Activated CD8-positive, alpha-beta T cell treated with anti-CD3 and anti-CD28 coated beads for 36 hours (primary cell): ENCODE measurements at regions not wholly inside any gene's neighbourhood (a gene's known extent, or its start where the extent isn't known, plus 50 kb on each side); places are given as distances from the start of the nearest gene placed in this dataset.
"Not testable (repeated sequence)": the region's sequence is repeated elsewhere in the genome, so short reads cannot be mapped to it uniquely, and the experiment has no call there.

ENCODE experiments used
- ATAC-seq: fragments of 200-7000 bp; cut with Tn5 transposase; one replicate; pipeline ENCODE4 v1.10.0; 2021; ENCODE audit warnings: mild to moderate bottlenecking, moderate library complexity
- CTCF ChIA-PET: fragments of 350-600 bp; sonication (Branson Sonifier 250); formaldehyde crosslinking; loops from one replicate; lab custom pipeline; 2021; ENCODE audit warnings: antibody characterized with exemption; lab: Charles Lee
- POLR2A ChIA-PET: fragments of 350-600 bp; sonication (Branson Sonifier 250); formaldehyde crosslinking; loops from one replicate; lab custom pipeline; 2021; ENCODE audit warnings: antibody characterized with exemption; lab: Charles Lee
- DNase-seq: peaks from one replicate; pipeline ENCODE4 v3.0.0-alpha.2; 2020
- H3K27ac Mint-ChIP-seq: one replicate; pipeline ENCODE4 v1.8.0; 2021; ENCODE audit warnings: mild to moderate bottlenecking, mixed read lengths
- H3K27me3 Mint-ChIP-seq: one replicate; pipeline ENCODE4 v1.8.0; 2021; ENCODE audit warnings: mixed read lengths
- H3K36me3 Mint-ChIP-seq: one replicate; pipeline ENCODE4 v1.8.0; 2021; ENCODE audit warnings: low read depth, mixed read lengths
- H3K4me1 Mint-ChIP-seq: one replicate; pipeline ENCODE4 v1.8.0; 2021; ENCODE audit warnings: low read depth, mixed read lengths
- H3K4me3 Mint-ChIP-seq: one replicate; pipeline ENCODE4 v1.8.0; 2021; ENCODE audit warnings: mild to moderate bottlenecking, moderate library complexity, mixed read lengths
- H3K9me3 Mint-ChIP-seq: one replicate; pipeline ENCODE4 v1.8.0; 2021; ENCODE audit warnings: mixed read lengths
- CTCF ChIP-seq: fragments of 200-600 bp; IDR thresholded peaks from one replicate; pipeline ENCODE4 v1.8.0; 2022; ENCODE audit warnings: antibody characterized with exemption, mild to moderate bottlenecking
- intact Hi-C: fragments of 100-400 bp; cut with micrococcal nuclease; formaldehyde crosslinking; loops from one replicate; pipeline ENCODE4 v1.10.0; 2022

- no peak for TF ChIP-seq CTCF
- DNase-seq (no peak), ATAC-seq (no peak)
- intact Hi-C loops = no loop called here
- POLR2A ChIA-PET = interaction anchor here (1.0 kb wide), 1 partner anchor 26 kb away, joined by 3 read pairs; no protein-coding TSS in a partner anchor
- Mint-ChIP-seq H3K4me3 (no peak overlapping the region), H3K9me3 (no peaks in the 10 kb centered on the region), H3K4me1 (peaks cover 67% of the 10 kb centered on the region), H3K27me3 (no peaks in the 10 kb centered on the region), H3K27ac (peak overlapping the region; percentile 25), H3K36me3 (peaks cover 20% of the 10 kb centered on the region)
- CTCF ChIA-PET = interaction anchor here (0.8 to 8.9 kb wide), 2 partner anchors 24 to 51 kb away, joined by 3 to 57 read pairs; a partner anchor contains a TSS
These were observed 120.1 kb downstream of the HAUS1 start for GRCh38 chr18:46224181-46224775.

- no peak for ATAC-seq
- H3K9me3 Mint-ChIP-seq = no peaks in the 10 kb centered on the region
- H3K4me1 Mint-ChIP-seq = peaks cover 68% of the 10 kb centered on the region
- DNase-seq = no peak
- no peak overlapping the region for H3K4me3 Mint-ChIP-seq
- H3K36me3 Mint-ChIP-seq = peaks cover 14% of the 10 kb centered on the region
- no peaks in the 10 kb centered on the region for H3K27me3 Mint-ChIP-seq
- intact Hi-C loops = no loop called here
- CTCF ChIA-PET = interaction anchor here (1.0 to 8.9 kb wide), 2 partner anchors 33 to 53 kb away, joined by 3 to 57 read pairs; a partner anchor contains a TSS
- H3K27ac Mint-ChIP-seq = no peak overlapping the region
- POLR2A ChIA-PET = no interaction called here
- no peak for TF ChIP-seq CTCF
These were observed 122.3 kb downstream of the HAUS1 start for GRCh38 chr18:46226461-46226860.

- H3K27me3 Mint-ChIP-seq, H3K9me3 Mint-ChIP-seq, H3K27ac Mint-ChIP-seq, ATAC-seq, H3K4me3 Mint-ChIP-seq, DNase-seq, intact Hi-C loops, H3K36me3 Mint-ChIP-seq, POLR2A ChIA-PET: not testable (repeated sequence)
- CTCF ChIA-PET = interaction anchor here (1.2 kb wide), 1 partner anchor 11 kb away, joined by 3 read pairs; no protein-coding TSS in a partner anchor
- H3K4me1 Mint-ChIP-seq = peaks cover 44% of the 10 kb centered on the region
These were observed 125.5 kb downstream of the HAUS1 start for GRCh38 chr18:46229641-46230040.

- intact Hi-C loops = no loop called here
These were observed 132.0 kb downstream of the HAUS1 start for GRCh38 chr18:46236156-46236555.

GRCh38 chr18:46237891-46238290, 133.7 kb downstream of the HAUS1 start:
- H3K4me1 Mint-ChIP-seq = peaks cover 39% of the 10 kb centered on the region
- no peak for DNase-seq
- H3K27ac Mint-ChIP-seq = no peak overlapping the region
- H3K4me3 Mint-ChIP-seq = no peak overlapping the region
- CTCF ChIA-PET = no interaction called here
- POLR2A ChIA-PET = no interaction called here
- TF ChIP-seq CTCF = no peak
- H3K27me3 Mint-ChIP-seq = no peaks in the 10 kb centered on the region
- peaks cover 29% of the 10 kb centered on the region for H3K36me3 Mint-ChIP-seq
- intact Hi-C loops = no loop called here
- no peaks in the 10 kb centered on the region for H3K9me3 Mint-ChIP-seq
- no peak for ATAC-seq

More at GRCh38 chr18:46236156-46236555, 132.0 kb downstream of the HAUS1 start:
- no peaks in the 10 kb centered on the region for H3K27me3 Mint-ChIP-seq
- no peak overlapping the region for H3K4me3 Mint-ChIP-seq
- peaks cover 42% of the 10 kb centered on the region for H3K4me1 Mint-ChIP-seq
- no peak for TF ChIP-seq CTCF
- ATAC-seq = no peak
- H3K36me3 Mint-ChIP-seq = peaks cover 28% of the 10 kb centered on the region
- CTCF ChIA-PET = interaction anchor here (1.2 kb wide), 1 partner anchor 63 kb away, joined by 4 read pairs; a partner anchor contains a TSS
- no peak overlapping the region for H3K27ac Mint-ChIP-seq
- POLR2A ChIA-PET = no interaction called here
- H3K9me3 Mint-ChIP-seq = no peaks in the 10 kb centered on the region
- DNase-seq = no peak
